HG03039 (cell line): ENCODE measurements at regions not wholly inside any gene's neighbourhood (a gene's known extent, or its start where the extent isn't known, plus 50 kb on each side); places are given as distances from the start of the nearest gene placed in this dataset.

Experiments used
- ATAC-seq: cut with Tn5 transposase; IDR thresholded peaks from one replicate; pipeline ENCODE4 v1.9.1; 2021; ENCODE audit warnings: mild to moderate bottlenecking, moderate library complexity; ENCODE audit not compliant: unreplicated experiment

DNA sequence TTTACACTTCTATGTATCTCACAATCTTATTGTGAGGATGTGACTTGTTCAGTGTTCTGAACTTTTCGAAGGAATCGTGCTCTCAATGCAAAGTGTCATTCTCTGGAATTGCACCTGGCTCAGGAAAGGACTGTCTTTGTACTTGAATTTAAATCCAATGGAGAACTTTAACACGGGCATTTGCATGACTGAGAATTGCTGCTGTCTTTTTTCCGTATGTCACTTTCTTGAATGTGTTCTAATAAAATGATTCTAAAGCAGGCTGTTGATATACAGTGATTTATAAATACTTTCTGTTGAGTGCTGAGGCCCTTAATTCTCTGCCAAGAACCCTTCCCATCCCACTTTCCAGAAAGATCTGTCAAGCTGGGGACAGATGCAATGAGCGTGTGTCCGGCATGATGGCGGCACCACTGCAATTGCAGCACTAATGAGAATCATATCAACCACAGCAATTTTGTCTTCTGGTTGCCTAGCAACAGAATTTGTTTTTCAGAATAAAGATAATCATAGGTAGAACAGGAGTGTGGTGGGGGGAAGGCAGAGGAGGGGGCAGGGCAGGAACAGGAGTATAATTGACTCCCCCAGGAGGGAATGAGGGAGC, 210.6 kb upstream of the UMPS start:
- ATAC-seq, result no peak

DNA sequence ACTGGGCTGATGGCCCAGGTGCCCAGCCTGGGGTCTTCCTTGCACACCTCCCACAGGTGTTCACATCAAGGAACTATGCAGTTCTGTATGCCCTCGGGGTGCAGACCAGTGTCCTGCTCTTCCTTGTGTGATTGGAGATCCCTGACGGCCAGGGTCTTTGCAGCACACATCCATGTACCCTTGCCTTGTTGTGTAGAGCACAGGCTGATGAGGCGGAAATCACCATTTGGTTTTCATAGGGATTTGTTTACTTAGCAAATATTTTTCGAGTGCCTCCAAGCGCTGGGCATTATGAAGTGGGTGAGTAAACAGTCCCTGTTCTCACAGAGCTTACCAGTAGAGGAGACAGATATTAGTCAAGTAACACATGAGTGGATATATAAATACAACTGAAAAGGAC, 209.3 kb upstream of the UMPS start:
- no peak for ATAC-seq

DNA sequence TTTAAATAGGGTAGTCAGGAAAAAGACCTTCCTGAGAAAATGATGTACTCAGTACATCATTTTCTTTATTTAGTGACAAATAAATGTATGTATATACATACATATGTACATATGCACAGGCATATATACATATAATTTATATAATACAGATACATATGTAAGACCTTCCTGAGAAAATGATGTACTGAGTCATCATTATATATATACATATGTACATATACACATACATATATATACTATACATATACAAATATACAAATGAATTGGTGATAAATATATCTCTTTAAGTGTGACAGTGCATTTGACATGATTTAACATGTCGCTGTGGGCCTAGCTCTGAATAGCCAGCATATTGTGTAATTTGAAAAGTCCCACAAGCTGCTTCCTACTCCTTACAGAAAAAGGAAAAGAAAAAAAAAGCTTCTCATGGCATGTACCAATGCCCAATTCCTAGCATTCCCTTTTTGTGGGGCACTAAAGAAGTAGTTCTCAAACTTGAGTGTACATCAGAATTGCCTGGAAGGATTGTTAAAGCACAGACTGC, 208.1 kb upstream of the UMPS start:
- ATAC-seq, result no peak

DNA sequence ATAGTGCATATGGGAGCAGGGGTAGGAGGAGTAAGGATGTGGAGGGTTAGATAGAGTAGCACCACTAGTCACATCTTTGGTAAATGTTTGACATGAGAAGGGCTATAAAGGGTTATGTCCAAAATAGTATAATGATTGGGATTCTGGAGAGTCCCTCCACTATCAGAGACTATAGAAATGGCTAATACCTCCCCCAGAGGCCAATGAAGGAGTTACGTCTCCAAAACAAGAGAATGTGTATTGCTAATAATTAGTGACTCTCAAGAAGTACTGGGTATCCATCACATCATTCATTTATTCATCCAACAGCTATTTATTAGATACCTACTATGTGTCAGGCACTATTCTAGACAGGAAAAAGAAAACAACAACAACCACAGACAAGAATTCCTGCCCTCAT, 203.7 kb upstream of the UMPS start:
- no peak for ATAC-seq

- ATAC-seq, result no peak
Measured at GRCh38 chr3:124529826-124530571, 200.3 kb upstream of the UMPS start.

DNA sequence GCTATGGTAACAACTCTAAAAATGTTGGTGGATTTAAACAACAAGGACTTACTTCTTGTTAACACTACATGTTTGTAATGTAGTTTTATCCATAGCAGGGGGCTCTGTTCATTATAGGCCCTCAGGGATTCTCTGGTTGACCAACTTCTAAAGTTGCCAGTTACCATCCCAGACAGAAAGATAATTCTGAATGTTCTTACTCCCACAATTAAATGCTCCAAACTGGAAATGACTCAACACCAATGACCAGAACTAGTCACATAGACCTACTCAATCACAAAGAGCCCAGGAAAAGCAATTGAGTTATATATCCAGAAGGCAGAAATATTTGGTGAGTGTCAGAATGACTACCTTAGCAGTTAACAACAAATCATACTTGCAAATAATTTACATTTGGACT, 199.3 kb upstream of the UMPS start:
- no peak for ATAC-seq

DNA sequence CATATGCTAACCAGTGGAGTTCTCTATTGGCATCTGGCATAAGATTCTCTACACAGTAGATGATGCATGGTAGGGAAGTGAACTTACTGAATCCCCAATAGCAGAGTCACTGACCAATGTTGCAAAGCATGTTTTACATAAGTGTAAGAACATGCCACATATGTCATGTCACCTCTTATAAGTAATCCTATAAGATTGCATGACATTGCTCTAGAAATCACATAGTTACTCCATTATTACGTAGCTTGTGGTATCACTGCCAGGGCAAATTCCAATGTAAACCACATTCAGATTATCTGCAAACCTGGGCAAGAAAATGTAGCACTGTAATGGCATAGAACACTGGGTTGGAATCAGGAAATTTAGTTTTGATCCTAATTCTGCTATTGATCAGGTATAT, 198.2 kb upstream of the UMPS start:
- ATAC-seq, result no peak

DNA sequence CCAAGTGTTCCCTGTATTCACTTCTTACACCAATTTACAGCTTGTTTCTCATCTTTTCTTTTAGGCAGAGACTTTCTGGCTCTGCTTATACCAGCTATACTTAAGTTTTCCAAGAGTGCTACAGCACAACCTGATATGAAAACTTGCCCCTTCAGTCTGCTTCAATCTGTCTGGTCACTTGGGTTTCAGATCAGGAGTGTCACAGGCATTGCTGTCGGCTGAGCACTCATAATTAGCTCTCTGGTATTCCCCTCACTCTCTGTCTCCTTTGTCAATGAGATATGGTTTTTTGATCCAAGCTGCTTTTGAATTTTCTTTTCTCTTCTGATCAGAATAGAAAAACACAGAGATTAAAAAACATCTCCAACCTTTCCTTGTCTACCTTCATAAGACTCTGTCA, 194.9 kb upstream of the UMPS start:
- no peak for ATAC-seq

GRCh38 chr3:124540550-124541211, 189.6 kb upstream of the UMPS start:
- no peak for ATAC-seq

DNA sequence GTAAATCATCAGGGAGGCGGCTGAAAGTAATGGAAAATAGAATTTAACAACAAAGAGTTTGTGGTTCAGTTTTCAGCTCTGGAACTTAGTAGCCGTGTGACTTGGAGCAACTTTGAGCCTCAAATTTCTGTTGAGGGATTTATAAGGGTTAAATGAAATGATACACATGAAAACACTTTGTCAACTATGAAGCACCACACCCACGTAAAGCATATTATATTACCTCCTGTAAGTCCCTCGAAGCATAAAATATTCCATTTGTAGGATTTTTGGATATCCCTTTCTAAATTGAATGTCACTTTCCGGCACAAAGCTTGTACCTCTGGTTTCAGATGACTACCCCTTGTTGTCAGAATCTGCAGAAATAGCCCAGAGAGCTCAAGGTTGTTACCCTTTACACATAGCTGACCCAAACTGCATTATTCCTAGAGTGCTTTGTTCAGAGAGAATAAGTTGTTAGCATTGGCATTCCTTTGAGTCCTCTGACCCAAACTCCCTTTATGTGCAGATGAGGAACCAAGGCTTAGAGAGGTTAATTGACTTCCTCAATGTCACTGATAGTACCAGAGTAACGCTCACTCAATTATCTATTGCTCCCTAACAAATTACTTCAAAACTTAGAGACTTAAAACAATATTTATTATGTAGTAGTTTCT, 187.9 kb upstream of the UMPS start:
- ATAC-seq, result no peak

DNA sequence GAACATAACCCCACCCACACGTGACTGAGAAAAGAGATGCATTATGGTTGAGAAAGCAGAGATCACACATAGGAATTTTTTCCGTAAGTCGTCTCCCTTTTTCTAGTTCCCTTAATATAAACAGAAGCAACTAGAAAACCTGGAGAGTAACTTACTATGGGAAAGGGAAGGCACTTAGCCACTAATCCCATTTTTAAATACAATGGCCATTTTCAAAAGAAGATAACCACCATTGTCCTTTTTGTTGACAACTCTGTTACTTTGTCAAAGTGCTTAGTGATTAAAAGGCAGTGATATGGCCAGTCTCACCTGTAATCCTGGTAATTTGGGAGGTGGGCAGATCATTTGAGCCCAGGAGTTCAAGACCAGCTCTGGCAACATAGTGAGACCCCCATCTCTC, 184.4 kb upstream of the UMPS start:
- no peak for ATAC-seq

DNA sequence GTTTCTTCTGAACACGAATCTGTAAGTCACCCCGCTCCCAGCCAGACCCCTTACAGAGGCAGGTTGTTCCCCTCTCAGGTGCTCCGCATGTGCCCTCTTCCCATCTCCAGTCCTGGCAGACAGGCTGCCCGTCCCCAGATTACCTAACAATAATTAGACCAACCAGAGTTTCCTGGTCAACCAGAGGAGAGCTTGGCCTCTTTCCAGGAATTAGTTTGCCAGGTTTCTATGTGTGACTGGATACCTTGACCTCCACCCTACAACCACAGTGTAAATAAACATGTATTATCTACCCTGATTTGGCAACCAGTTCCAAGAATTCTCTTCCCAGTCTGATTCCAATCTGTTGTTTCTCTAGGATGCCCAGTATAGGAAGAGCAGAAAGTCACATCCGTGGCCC, 178.0 kb upstream of the UMPS start:
- ATAC-seq, result no peak

GRCh38 chr3:124553178-124553577, 177.1 kb upstream of the UMPS start:
- no peak for ATAC-seq

DNA sequence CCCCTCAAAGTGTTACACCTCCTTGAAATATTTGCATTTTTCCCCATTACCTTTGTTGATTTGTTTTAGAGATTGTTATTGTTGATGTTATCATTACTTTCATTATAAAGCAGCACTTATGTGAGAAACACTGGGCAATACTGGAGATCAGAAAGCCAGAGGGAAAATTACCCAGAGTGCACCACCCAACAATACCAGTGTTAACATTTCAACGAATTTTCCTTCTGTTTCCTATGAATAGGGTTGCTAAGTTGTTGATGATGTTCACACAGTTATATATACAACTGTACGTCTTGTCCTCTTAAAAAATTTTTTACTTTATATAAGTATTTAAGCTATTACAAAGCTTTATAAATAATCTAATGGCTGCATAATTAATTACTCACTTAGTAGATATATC, 173.6 kb upstream of the UMPS start:
- no peak for ATAC-seq

- ATAC-seq, result no peak
Measured at GRCh38 chr3:124557433-124558232, 172.6 kb upstream of the UMPS start.

GRCh38 chr3:124558991-124559845, 171.0 kb upstream of the UMPS start:
- ATAC-seq, result no peak

GRCh38 chr3:124559846-124560574, 170.2 kb upstream of the UMPS start:
- ATAC-seq, result no peak

DNA sequence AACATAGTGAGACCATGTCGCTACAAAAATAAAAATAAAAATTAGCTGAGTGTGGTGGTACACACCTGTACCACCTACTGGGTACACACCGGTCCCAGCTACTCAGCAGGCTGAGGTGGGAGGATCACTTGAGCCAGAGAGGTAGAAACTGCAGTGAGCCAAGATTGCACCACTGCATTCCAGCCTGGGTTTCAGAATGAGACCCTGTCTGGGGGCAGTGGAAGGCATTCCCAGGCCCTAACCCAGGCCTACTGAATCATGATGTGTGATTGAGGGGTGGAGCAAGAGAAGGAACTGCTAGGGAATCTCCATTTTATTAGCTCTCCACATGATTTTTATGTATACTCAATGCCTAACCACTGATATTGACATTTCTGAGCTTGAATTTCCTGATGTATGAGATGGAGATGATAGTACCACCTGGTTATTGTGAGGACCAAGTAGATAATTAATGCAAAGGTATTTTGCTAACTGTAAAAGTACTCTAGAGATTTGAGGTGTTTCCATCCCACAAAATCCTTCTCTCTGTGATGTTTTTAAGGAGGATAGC, 169.5 kb upstream of the UMPS start:
- no peak for ATAC-seq

GRCh38 chr3:124562769-124563168, 167.5 kb upstream of the UMPS start:
- no peak for ATAC-seq
